Lower lobe of right lung (tissue), 2 donors: ENCODE measurements at regions not wholly inside any gene's neighbourhood (a gene's known extent, or its start where the extent isn't known, plus 50 kb on each side); places are given as distances from the start of the nearest gene placed in this dataset.

ENCODE experiments used
- ATAC-seq, 2 donors: fragments of 200-7000 bp; cut with Tn5 transposase; one replicate each; pipeline ENCODE4 v1.9.1; 2020 to 2022; ENCODE audit warnings: mild to moderate bottlenecking in 2 of 2, moderate library complexity in 2 of 2
- DNase-seq: peaks from one replicate; pipeline ENCODE4 v3.0.0-alpha.2; 2020
- H3K27ac ChIP-seq: fragments of 200-600 bp; one replicate; pipeline ENCODE4 v1.8.0; 2022
- H3K27me3 ChIP-seq: fragments of 200-600 bp; one replicate; pipeline ENCODE4 v1.8.0; 2022; ENCODE audit warnings: low read depth
- H3K36me3 ChIP-seq: fragments of 200-600 bp; one replicate; pipeline ENCODE4 v1.8.0; 2022; ENCODE audit warnings: mild to moderate bottlenecking
- H3K4me1 ChIP-seq: fragments of 200-600 bp; one replicate; pipeline ENCODE4 v1.8.0; 2022
- H3K4me3 ChIP-seq: fragments of 200-600 bp; one replicate; pipeline ENCODE4 v1.8.0; 2022; ENCODE audit warnings: mild to moderate bottlenecking
- H3K9me3 ChIP-seq: fragments of 200-600 bp; one replicate; pipeline ENCODE4 v1.8.0; 2022
- CTCF ChIP-seq: fragments of 200-600 bp; IDR thresholded peaks from one replicate; pipeline ENCODE4 v1.8.0; 2022; ENCODE audit warnings: antibody characterized with exemption, mild to moderate bottlenecking
- intact Hi-C: fragments of 100-400 bp; cut with DNase I; formaldehyde crosslinking; loops from one replicate; pipeline ENCODE4 v1.11.0; 2022
- donor health status: DM: no; HTN: yes; CAD: no; lungs with severe emphysema.

- intact Hi-C loops, result no loop called here
- no peaks in the 10 kb centered on the region for H3K9me3 ChIP-seq
- H3K4me3 ChIP-seq, result no peak overlapping the region
- ATAC-seq (no peak), DNase-seq (no peak)
- H3K36me3 ChIP-seq, result no peaks in the 10 kb centered on the region
- H3K27ac ChIP-seq, result no peak overlapping the region
- no peak for TF ChIP-seq CTCF
- no peaks in the 10 kb centered on the region for H3K27me3 ChIP-seq
- no peaks in the 10 kb centered on the region for H3K4me1 ChIP-seq
These were observed 1163.0 kb downstream of the RAPGEF2 start for GRCh38 chr4:160265836-160266235.

- no peak overlapping the region for H3K27ac ChIP-seq
- intact Hi-C loops, result no loop called here
- ATAC-seq (no peak), DNase-seq (no peak)
- H3K36me3 ChIP-seq, result no peaks in the 10 kb centered on the region
- no peaks in the 10 kb centered on the region for H3K27me3 ChIP-seq
- H3K4me1 ChIP-seq, result no peaks in the 10 kb centered on the region
- TF ChIP-seq CTCF, result no peak
- H3K9me3 ChIP-seq, result peaks cover 19% of the 10 kb centered on the region
- H3K4me3 ChIP-seq, result no peak overlapping the region
These were observed 1174.0 kb downstream of the RAPGEF2 start for GRCh38 chr4:160276785-160277325.

- TF ChIP-seq CTCF, result no peak
- no peak overlapping the region for H3K4me3 ChIP-seq
- H3K9me3 ChIP-seq, result peaks cover 12% of the 10 kb centered on the region
- no peaks in the 10 kb centered on the region for H3K36me3 ChIP-seq
- ATAC-seq, result no peak
- intact Hi-C loops, result no loop called here
- DNase-seq, result no peak
- no peak overlapping the region for H3K27ac ChIP-seq
- no peaks in the 10 kb centered on the region for H3K4me1 ChIP-seq
- no peaks in the 10 kb centered on the region for H3K27me3 ChIP-seq
These were observed 1180.2 kb downstream of the RAPGEF2 start for GRCh38 chr4:160283081-160283480.

- Histone ChIP-seq H3K36me3 (no peaks in the 10 kb centered on the region), H3K27me3 (no peaks in the 10 kb centered on the region), H3K9me3 (peaks cover 12% of the 10 kb centered on the region), H3K4me3 (no peak overlapping the region), H3K4me1 (no peaks in the 10 kb centered on the region), H3K27ac (no peak overlapping the region)
- ATAC-seq, result no peak
- no peak for TF ChIP-seq CTCF
- DNase-seq, result no peak
- intact Hi-C loops, result no loop called here
These were observed 1181.6 kb downstream of the RAPGEF2 start for GRCh38 chr4:160284516-160284915.

GRCh38 chr4:160286051-160286450, 1183.2 kb downstream of the RAPGEF2 start:
- H3K4me3 ChIP-seq, result no peak overlapping the region
- peaks cover 8% of the 10 kb centered on the region for H3K9me3 ChIP-seq
- H3K4me1 ChIP-seq, result no peaks in the 10 kb centered on the region
- H3K27me3 ChIP-seq, result no peaks in the 10 kb centered on the region
- no peak for ATAC-seq
- no peak for TF ChIP-seq CTCF
- H3K27ac ChIP-seq, result no peak overlapping the region
- intact Hi-C loops, result no loop called here
- DNase-seq, result no peak
- H3K36me3 ChIP-seq, result no peaks in the 10 kb centered on the region

- Histone ChIP-seq H3K27me3 (no peaks in the 10 kb centered on the region), H3K4me3 (no peak overlapping the region), H3K27ac (no peak overlapping the region), H3K9me3 (no peaks in the 10 kb centered on the region), H3K36me3 (no peaks in the 10 kb centered on the region), H3K4me1 (no peaks in the 10 kb centered on the region)
- ATAC-seq (no peak), DNase-seq (no peak)
- no peak for TF ChIP-seq CTCF
- intact Hi-C loops, result no loop called here
These were observed 1193.6 kb downstream of the RAPGEF2 start for GRCh38 chr4:160296476-160296875.
